Pancreas (tissue), 10 donors: ENCODE measurements at regions not wholly inside any gene's neighbourhood (a gene's known extent, or its start where the extent isn't known, plus 50 kb on each side); places are given as distances from the start of the nearest gene placed in this dataset.

ENCODE experiments used
- ATAC-seq, 4 donors: fragments of 200-7000 bp; cut with Tn5 transposase; one replicate each; pipeline versions ENCODE4 v1.8.0 to v1.9.1; 2020; ENCODE audit warnings: mild to moderate bottlenecking in 4 of 4, moderate library complexity in 4 of 4
- DNase-seq, 6 donors: peaks; one replicate each; pipeline ENCODE4 v3.0.0-alpha.2; 2020
- FAIRE-seq: peaks from 2 replicates; lab custom pipeline; 2012; peaks lifted over from hg19 to GRCh38; lab: Jason Lieb, UNC
- H3K27ac ChIP-seq, 4 donors: fragments of 200-600 bp; sonication (generic); 1 replicate in 3 of 4; 2 replicates in 1 of 4; pipeline versions ENCODE4 v1.5.0 to v1.8.0; 2020
- H3K27me3 ChIP-seq, 4 donors: fragments of 200-600 bp; one replicate each; pipeline ENCODE4 v1.8.0; 2021
- H3K36me3 ChIP-seq, 3 donors: fragments of 200-600 bp; sonication (generic) in 1 of 3; one replicate each; pipeline versions ENCODE4 v1.5.0 to v1.8.0; 2020 to 2021
- H3K4me1 ChIP-seq, 3 donors: fragments of 200-600 bp; one replicate each; pipeline ENCODE4 v1.8.0; 2021
- H3K4me3 ChIP-seq, 4 donors: fragments of 200-600 bp; sonication (generic) in 2 of 4; one replicate each; pipeline versions ENCODE4 v1.5.0 to v1.8.0; 2020 to 2021
- H3K9me3 ChIP-seq, 4 donors: fragments of 200-600 bp; one replicate each; pipeline ENCODE4 v1.8.0; 2021
- CTCF ChIP-seq, 4 donors: fragments of 200-600 bp; sonication (generic) in 3 of 4; IDR thresholded peaks; one replicate each; pipeline versions ENCODE4 v1.5.0 to v1.8.0; 2021; ENCODE audit warnings: antibody characterized with exemption in 4 of 4
- WGBS, 2 donors: extraction: QIAGEN DNeasy Blood & Tissue Kit; methylation state at CpG; one replicate each; pipeline ENCODE4 v1.1.7; 2013; 5-methylcytosine and 5-hydroxymethylcytosine counted together
- intact Hi-C, 3 donors: fragments of 100-400 bp; cut with DNase I; formaldehyde crosslinking; loops; one replicate each; pipeline versions ENCODE4 v1.11.1 to v1.14.2; 2022
- donor health status: healthy with polysubstance abuse.
- donor health status: DM: no; HTN: no; CAD: no; lungs with moderate emphysema.
- donor health status: DM: no; HTN: no; CAD: no.
- donor health status: control.
- donor health status: control.
- donor health status: Bipolar disorder and iron deficiency.
- donor health status: DM: yes; HTN: yes; CAD: no.
- donor health status: DM: no; HTN: no; CAD: no.
- donor health status: DM: no; HTN: no; CAD: no.
- donor health status: DM: yes; HTN: yes; CAD: no.

GRCh38 chr5:133866160-133866902, 102.1 kb downstream of the C5orf15 start:
- no peak for DNase-seq
- no peaks in the 10 kb centered on the region for H3K36me3 ChIP-seq
- no peaks in the 10 kb centered on the region for H3K27me3 ChIP-seq
- no peaks in the 10 kb centered on the region for H3K9me3 ChIP-seq
- ATAC-seq: no peak
- intact Hi-C loops: loop anchor here in 2 of 3 donors (10.0 kb wide), 2 partner anchors 112 to 442 kb away; no protein-coding TSS in a partner anchor
- 78% methylated on average over 12 of the region's 12 CpGs for WGBS, 2 donors
- H3K4me1 ChIP-seq: no peaks in the 10 kb centered on the region
- H3K27ac ChIP-seq: no peak overlapping the region
- no peak for TF ChIP-seq CTCF (IDR thresholded peaks at IDR 0.05)
- no peak for FAIRE-seq
- no peak overlapping the region for H3K4me3 ChIP-seq

- intact Hi-C loops: loop anchor here in 2 of 3 donors (10.0 kb wide), 2 partner anchors 110 to 440 kb away; no protein-coding TSS in a partner anchor
- Histone ChIP-seq H3K36me3 (no peaks in the 10 kb centered on the region), H3K4me1 (no peaks in the 10 kb centered on the region), H3K27me3 (no peaks in the 10 kb centered on the region), H3K9me3 (no peaks in the 10 kb centered on the region), H3K27ac (no peak overlapping the region), H3K4me3 (no peak overlapping the region)
- DNase-seq: no peak
- no peak for FAIRE-seq
- WGBS, 2 donors: 69% methylated on average over 5 of the region's 5 CpGs
- no peak for ATAC-seq
- TF ChIP-seq CTCF (IDR thresholded peaks at IDR 0.05): no peak
These were observed 103.3 kb downstream of the C5orf15 start for GRCh38 chr5:133865113-133865512.

- DNase-seq: no peak
- Histone ChIP-seq H3K4me1 (no peaks in the 10 kb centered on the region), H3K27ac (no peak overlapping the region), H3K36me3 (no peaks in the 10 kb centered on the region), H3K9me3 (no peaks in the 10 kb centered on the region), H3K27me3 (no peaks in the 10 kb centered on the region), H3K4me3 (no peak overlapping the region)
- ATAC-seq: no peak
- WGBS, 2 donors: 74 to 79% methylated on average over 5 of the region's 5 CpGs
- no peak for TF ChIP-seq CTCF (IDR thresholded peaks at IDR 0.05)
- FAIRE-seq: no peak
- intact Hi-C loops: loop anchor here in 2 of 3 donors (10.0 kb wide), 2 partner anchors 110 to 440 kb away; no protein-coding TSS in a partner anchor
These were observed 103.7 kb downstream of the C5orf15 start for GRCh38 chr5:133864711-133865110.

- Histone ChIP-seq H3K27ac (no peak overlapping the region), H3K27me3 (no peaks in the 10 kb centered on the region), H3K4me3 (no peak overlapping the region), H3K36me3 (no peaks in the 10 kb centered on the region), H3K9me3 (no peaks in the 10 kb centered on the region), H3K4me1 (no peaks in the 10 kb centered on the region)
- ATAC-seq: no peak
- intact Hi-C loops: loop anchor here in 2 of 3 donors (10.0 kb wide), 2 partner anchors 109 to 439 kb away; no protein-coding TSS in a partner anchor
- no peak for TF ChIP-seq CTCF (IDR thresholded peaks at IDR 0.05)
- no peak for DNase-seq
- no peak for FAIRE-seq
- 59 to 66% methylated on average over 11 of the region's 11 CpGs for WGBS, 2 donors
These were observed 104.4 kb downstream of the C5orf15 start for GRCh38 chr5:133863857-133864585.
